ENCODE measurements at regions not wholly inside any gene's neighbourhood (a gene's known extent, or its start where the extent isn't known, plus 50 kb on each side); places are given as distances from the start of the nearest gene placed in this dataset.

- TF ChIP-seq POLR2A (IDR thresholded peaks at IDR 0.05): no peak
- TF ChIP-seq CTCF (IDR thresholded peaks at IDR 0.05): no peak
These were observed 68.9 kb upstream of the RMDN2 start for GRCh38 chr2:37856101-37856751.

All from ovary (tissue), 3 donors.